ENCODE measurements at regions not wholly inside any gene's neighbourhood (a gene's known extent, or its start where the extent isn't known, plus 50 kb on each side); places are given as distances from the start of the nearest gene placed in this dataset.

DNA sequence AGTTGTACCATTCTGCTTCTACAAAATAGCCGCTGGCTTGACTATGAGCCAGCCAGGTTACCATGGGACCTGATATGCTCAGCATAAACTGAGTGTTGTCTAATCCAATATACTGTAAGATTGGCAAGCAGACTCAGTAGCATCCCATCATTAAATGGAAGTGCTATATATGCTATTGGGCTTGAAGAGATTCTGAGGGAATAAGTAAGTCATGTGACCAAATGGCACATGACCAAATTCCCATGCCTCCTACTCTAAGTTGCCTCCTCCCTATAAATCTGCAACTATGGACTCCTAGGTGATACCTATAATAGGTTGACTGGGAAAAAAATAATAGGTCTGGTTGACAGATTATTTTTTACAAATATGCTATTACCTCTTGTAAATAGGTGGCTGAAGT is 698.6 kb downstream of the BRINP3 start:
- Histone ChIP-seq H4K20me1 (ENCODE audit: insufficient read depth, low read length) (no peaks in the 10 kb centered on the region), H3K9me2 (replicated peaks; ENCODE audit: insufficient read depth, low read length) (no peaks in the 10 kb centered on the region), H3K27me3 (replicated peaks; ENCODE audit: insufficient read depth, low read length) (no peaks in the 10 kb centered on the region)

DNA sequence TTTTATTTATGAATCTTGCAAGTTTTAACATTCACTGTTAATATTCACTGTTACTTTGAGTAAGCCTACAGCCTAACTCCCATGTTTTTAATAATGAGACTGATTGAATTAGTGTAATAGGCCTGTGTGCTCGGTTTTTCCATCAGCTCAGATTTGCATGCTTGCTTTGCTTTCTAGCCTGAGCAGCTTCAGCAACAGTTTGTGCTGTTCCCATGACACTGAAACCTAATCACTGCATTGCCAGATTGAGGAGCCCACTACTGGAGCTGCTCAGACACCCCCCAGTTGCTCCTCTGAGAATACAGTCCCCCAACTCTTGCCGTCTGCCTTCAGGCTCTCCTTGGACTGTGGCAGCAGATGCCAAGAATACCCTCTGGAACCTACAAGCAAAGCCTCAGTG is 695.4 kb downstream of the BRINP3 start:
- Histone ChIP-seq H3K36me3 (replicated peaks; ENCODE audit: insufficient read depth, low read length) (no peaks in the 10 kb centered on the region), H3K79me2 (ENCODE audit: low read length) (no peaks in the 10 kb centered on the region), H3K4me1 (ENCODE audit: low read length) (no peaks in the 10 kb centered on the region), H3F3A (ENCODE audit: insufficient read depth, low read length) (no peaks in the 10 kb centered on the region), H3K4me3 (ENCODE audit: low read length) (no peak overlapping the region), H3K9me2 (replicated peaks; ENCODE audit: insufficient read depth, low read length) (no peaks in the 10 kb centered on the region), H4K20me1 (ENCODE audit: insufficient read depth, low read length) (no peaks in the 10 kb centered on the region), H3K27me3 (replicated peaks; ENCODE audit: insufficient read depth, low read length) (no peaks in the 10 kb centered on the region), H3K4me2 (ENCODE audit: low read depth, low read length) (no peak overlapping the region), H3K9ac (ENCODE audit: low read length) (no peak overlapping the region), H2AFZ (ENCODE audit: low read length) (no peak overlapping the region), H3K27ac (ENCODE audit: low read length) (no peak overlapping the region), H3K9me3 (replicated peaks; ENCODE audit: insufficient read depth, low read length) (no peaks in the 10 kb centered on the region)
- DNase-seq = no peak
- no peak for TF ChIP-seq EZH2phosphoT487 (IDR thresholded peaks at IDR 0.05; ENCODE audit: low read length)
- TF ChIP-seq, protein P1, sequence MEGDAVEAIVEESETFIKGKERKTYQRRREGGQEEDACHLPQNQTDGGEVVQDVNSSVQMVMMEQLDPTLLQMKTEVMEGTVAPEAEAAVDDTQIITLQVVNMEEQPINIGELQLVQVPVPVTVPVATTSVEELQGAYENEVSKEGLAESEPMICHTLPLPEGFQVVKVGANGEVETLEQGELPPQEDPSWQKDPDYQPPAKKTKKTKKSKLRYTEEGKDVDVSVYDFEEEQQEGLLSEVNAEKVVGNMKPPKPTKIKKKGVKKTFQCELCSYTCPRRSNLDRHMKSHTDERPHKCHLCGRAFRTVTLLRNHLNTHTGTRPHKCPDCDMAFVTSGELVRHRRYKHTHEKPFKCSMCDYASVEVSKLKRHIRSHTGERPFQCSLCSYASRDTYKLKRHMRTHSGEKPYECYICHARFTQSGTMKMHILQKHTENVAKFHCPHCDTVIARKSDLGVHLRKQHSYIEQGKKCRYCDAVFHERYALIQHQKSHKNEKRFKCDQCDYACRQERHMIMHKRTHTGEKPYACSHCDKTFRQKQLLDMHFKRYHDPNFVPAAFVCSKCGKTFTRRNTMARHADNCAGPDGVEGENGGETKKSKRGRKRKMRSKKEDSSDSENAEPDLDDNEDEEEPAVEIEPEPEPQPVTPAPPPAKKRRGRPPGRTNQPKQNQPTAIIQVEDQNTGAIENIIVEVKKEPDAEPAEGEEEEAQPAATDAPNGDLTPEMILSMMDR (IDR thresholded peaks at IDR 0.05; ENCODE audit: low read length) = no peak
- no peak for TF ChIP-seq EZH2 (optimal IDR thresholded peaks at IDR 0.05; ENCODE audit: low read depth, low read length)

More for the DNA sequence above, 698.6 kb downstream of the BRINP3 start:
- Histone ChIP-seq H3K4me3 (ENCODE audit: low read length) (no peak overlapping the region), H3K9ac (ENCODE audit: low read length) (no peak overlapping the region), H3K79me2 (ENCODE audit: low read length) (no peaks in the 10 kb centered on the region), H3K4me1 (ENCODE audit: low read length) (no peaks in the 10 kb centered on the region), H3K27ac (ENCODE audit: low read length) (no peak overlapping the region), H3K9me3 (replicated peaks; ENCODE audit: insufficient read depth, low read length) (no peaks in the 10 kb centered on the region), H3F3A (ENCODE audit: insufficient read depth, low read length) (no peaks in the 10 kb centered on the region), H3K4me2 (ENCODE audit: low read depth, low read length) (no peak overlapping the region), H2AFZ (ENCODE audit: low read length) (no peak overlapping the region), H3K36me3 (replicated peaks; ENCODE audit: insufficient read depth, low read length) (no peaks in the 10 kb centered on the region)
- DNase-seq = no peak
- TF ChIP-seq, protein P1 (IDR thresholded peaks at IDR 0.05; ENCODE audit: low read length) = no peak
- TF ChIP-seq EZH2 (optimal IDR thresholded peaks at IDR 0.05; ENCODE audit: low read depth, low read length) = no peak
- no peak for TF ChIP-seq EZH2phosphoT487 (IDR thresholded peaks at IDR 0.05; ENCODE audit: low read length)

DNA sequence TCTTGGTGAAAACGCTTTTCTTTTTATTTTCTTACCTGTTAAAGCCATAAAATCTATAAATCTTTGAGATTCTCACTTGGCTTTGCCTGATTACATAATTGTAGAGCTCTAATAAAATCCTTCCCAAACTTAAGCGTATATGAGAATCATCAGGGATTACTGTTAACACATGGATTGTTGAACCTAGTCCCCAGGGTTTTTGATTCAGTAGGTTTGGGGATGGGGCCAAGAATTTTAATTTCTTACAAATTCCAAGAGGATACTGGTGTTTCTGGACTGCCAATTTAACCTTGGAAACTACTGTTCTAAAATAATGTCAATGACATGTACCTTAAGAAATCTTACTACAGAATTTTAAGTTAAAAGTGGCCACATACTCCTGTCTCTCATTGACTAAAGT is 694.2 kb downstream of the BRINP3 start:
- H3K4me1 ChIP-seq (ENCODE audit: low read length) = no peaks in the 10 kb centered on the region
- no peaks in the 10 kb centered on the region for H3F3A ChIP-seq (ENCODE audit: insufficient read depth, low read length)
- H2AFZ ChIP-seq (ENCODE audit: low read length) = no peak overlapping the region
- no peaks in the 10 kb centered on the region for H4K20me1 ChIP-seq (ENCODE audit: insufficient read depth, low read length)
- no peaks in the 10 kb centered on the region for H3K36me3 ChIP-seq (replicated peaks; ENCODE audit: insufficient read depth, low read length)
- no peak for DNase-seq
- H3K79me2 ChIP-seq (ENCODE audit: low read length) = no peaks in the 10 kb centered on the region
- H3K9me3 ChIP-seq (replicated peaks; ENCODE audit: insufficient read depth, low read length) = no peaks in the 10 kb centered on the region
- H3K4me2 ChIP-seq (ENCODE audit: low read depth, low read length) = no peak overlapping the region
- no peak overlapping the region for H3K27ac ChIP-seq (ENCODE audit: low read length)
- no peak overlapping the region for H3K4me3 ChIP-seq (ENCODE audit: low read length)
- TF ChIP-seq EZH2phosphoT487 (IDR thresholded peaks at IDR 0.05; ENCODE audit: low read length) = no peak
- no peak for TF ChIP-seq EZH2 (optimal IDR thresholded peaks at IDR 0.05; ENCODE audit: low read depth, low read length)
- TF ChIP-seq, protein P1 (IDR thresholded peaks at IDR 0.05; ENCODE audit: low read length) = no peak
- H3K9ac ChIP-seq (ENCODE audit: low read length) = no peak overlapping the region
- H3K9me2 ChIP-seq (replicated peaks; ENCODE audit: insufficient read depth, low read length) = no peaks in the 10 kb centered on the region
- H3K27me3 ChIP-seq (replicated peaks; ENCODE audit: insufficient read depth, low read length) = no peaks in the 10 kb centered on the region

All from MM.1S (cell line).